DND-41 (cell line): ENCODE measurements at regions not wholly inside any gene's neighbourhood (a gene's known extent, or its start where the extent isn't known, plus 50 kb on each side); places are given as distances from the start of the nearest gene placed in this dataset.

Experiments used
- ATAC-seq: fragments of 200-7000 bp; cut with Tn5 transposase; 3 replicates; pipeline ENCODE4 v1.9.1; 2021; ENCODE audit warnings: low read depth; ENCODE audit not compliant: insufficient read depth
- DNase-seq: peaks from one replicate; pipeline ENCODE4 v3.0.0-alpha.2; 2020
- H2AFZ ChIP-seq: 2 replicates; pipeline ENCODE4 v1.6.0; 2012; ENCODE audit warnings: low read depth, low read length
- H3K27ac ChIP-seq: 2 replicates; pipeline ENCODE4 v1.5.1; 2012; ENCODE audit warnings: low read length, inconsistent platforms
- H3K27me3 ChIP-seq: fragments of 200-600 bp; sonication (generic); 2 replicates; pipeline ENCODE4 v1.6.0; 2012; ENCODE audit warnings: low read length, mild to moderate bottlenecking, inconsistent platforms; ENCODE audit not compliant: insufficient read depth, poor library complexity
- H3K36me3 ChIP-seq: 2 replicates; pipeline ENCODE4 v1.5.1; 2012; ENCODE audit warnings: low read length, inconsistent platforms; ENCODE audit not compliant: insufficient read depth
- H3K4me1 ChIP-seq: 2 replicates; pipeline ENCODE4 v1.5.1; 2012; ENCODE audit warnings: mild to moderate bottlenecking, low read length; ENCODE audit not compliant: insufficient read depth
- H3K4me2 ChIP-seq: 2 replicates; pipeline ENCODE4 v1.6.0; 2012; ENCODE audit warnings: mild to moderate bottlenecking, moderate library complexity, low read length, inconsistent platforms; ENCODE audit not compliant: insufficient read depth
- H3K4me3 ChIP-seq, 2 experiments: fragments of 200-600 bp in 1 of 2; shearing (Covaris generic) in 1 of 2; 2 replicates each; pipeline ENCODE4 v1.5.1; 2012 to 2016; ENCODE audit warnings: inconsistent platforms in 2 of 2, low read length in 2 of 2, mild to moderate bottlenecking in 2 of 2, low read depth in 1 of 2, moderate library complexity in 1 of 2
- H3K79me2 ChIP-seq: 2 replicates; pipeline ENCODE4 v1.6.0; 2012; ENCODE audit warnings: low read length, inconsistent platforms; ENCODE audit not compliant: insufficient read depth
- H3K9ac ChIP-seq: 2 replicates; pipeline ENCODE4 v1.6.0; 2012; ENCODE audit warnings: low read depth, mild to moderate bottlenecking, inconsistent platforms, low read length, moderate library complexity
- H3K9me3 ChIP-seq: 2 replicates; pipeline ENCODE4 v1.5.1; 2012; ENCODE audit warnings: low read length, moderate library complexity, mild to moderate bottlenecking, inconsistent platforms; ENCODE audit not compliant: insufficient read depth, severe bottlenecking
- H4K20me1 ChIP-seq: 2 replicates; pipeline ENCODE4 v1.6.0; 2012; ENCODE audit warnings: low read length; ENCODE audit not compliant: insufficient read depth
- EZH2 ChIP-seq: IDR thresholded peaks from 3 replicates; pipeline ENCODE4 v1.6.1; 2012; ENCODE audit warnings: borderline replicate concordance, low read depth, mild to moderate bottlenecking, moderate library complexity, low read length, inconsistent platforms; ENCODE audit not compliant: severe bottlenecking
- TF ChIP-seq, protein P1 (sequence below): IDR thresholded peaks from 2 replicates; pipeline ENCODE4 v1.5.1; 2012; ENCODE audit warnings: borderline replicate concordance, low read length, moderate library complexity, mild to moderate bottlenecking; ENCODE audit not compliant: poor library complexity, severe bottlenecking; ENCODE audit errors: extremely low read depth

DNA sequence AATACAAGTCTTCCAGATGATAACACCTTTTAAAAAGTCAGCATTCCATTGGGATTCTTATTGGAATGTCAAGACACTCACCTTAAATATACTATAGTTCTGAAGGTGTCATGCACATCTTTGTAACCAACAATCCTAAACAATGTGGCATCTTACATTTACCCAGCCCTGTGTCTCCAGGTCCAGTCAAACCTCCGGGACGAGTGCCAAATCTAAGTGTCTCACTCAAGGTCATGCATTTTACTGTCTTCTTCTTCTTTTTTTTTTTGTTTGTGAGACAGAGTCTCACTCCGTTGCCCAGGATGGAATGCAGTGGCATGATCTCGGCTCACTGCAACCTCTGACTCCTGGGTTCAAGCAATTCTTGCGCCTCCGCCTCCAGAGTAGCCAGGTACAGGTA lies 206.9 kb upstream of the FAM98A start:
- no peaks in the 10 kb centered on the region for H3K79me2 ChIP-seq
- no peaks in the 10 kb centered on the region for H4K20me1 ChIP-seq
- DNase-seq (no peak), ATAC-seq (no peak)
- H3K9ac ChIP-seq = no peak overlapping the region
- no peak overlapping the region for H3K4me3 ChIP-seq
- no peaks in the 10 kb centered on the region for H3K4me1 ChIP-seq
- TF ChIP-seq, protein P1, sequence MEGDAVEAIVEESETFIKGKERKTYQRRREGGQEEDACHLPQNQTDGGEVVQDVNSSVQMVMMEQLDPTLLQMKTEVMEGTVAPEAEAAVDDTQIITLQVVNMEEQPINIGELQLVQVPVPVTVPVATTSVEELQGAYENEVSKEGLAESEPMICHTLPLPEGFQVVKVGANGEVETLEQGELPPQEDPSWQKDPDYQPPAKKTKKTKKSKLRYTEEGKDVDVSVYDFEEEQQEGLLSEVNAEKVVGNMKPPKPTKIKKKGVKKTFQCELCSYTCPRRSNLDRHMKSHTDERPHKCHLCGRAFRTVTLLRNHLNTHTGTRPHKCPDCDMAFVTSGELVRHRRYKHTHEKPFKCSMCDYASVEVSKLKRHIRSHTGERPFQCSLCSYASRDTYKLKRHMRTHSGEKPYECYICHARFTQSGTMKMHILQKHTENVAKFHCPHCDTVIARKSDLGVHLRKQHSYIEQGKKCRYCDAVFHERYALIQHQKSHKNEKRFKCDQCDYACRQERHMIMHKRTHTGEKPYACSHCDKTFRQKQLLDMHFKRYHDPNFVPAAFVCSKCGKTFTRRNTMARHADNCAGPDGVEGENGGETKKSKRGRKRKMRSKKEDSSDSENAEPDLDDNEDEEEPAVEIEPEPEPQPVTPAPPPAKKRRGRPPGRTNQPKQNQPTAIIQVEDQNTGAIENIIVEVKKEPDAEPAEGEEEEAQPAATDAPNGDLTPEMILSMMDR = no peak
- no peak for TF ChIP-seq EZH2
- H3K27ac ChIP-seq = no peak overlapping the region
- no peak overlapping the region for H3K4me2 ChIP-seq
- H3K27me3 ChIP-seq = no peaks in the 10 kb centered on the region
- H3K36me3 ChIP-seq = no peaks in the 10 kb centered on the region
- H3K9me3 ChIP-seq = no peaks in the 10 kb centered on the region
- H2AFZ ChIP-seq = no peak overlapping the region

DNA sequence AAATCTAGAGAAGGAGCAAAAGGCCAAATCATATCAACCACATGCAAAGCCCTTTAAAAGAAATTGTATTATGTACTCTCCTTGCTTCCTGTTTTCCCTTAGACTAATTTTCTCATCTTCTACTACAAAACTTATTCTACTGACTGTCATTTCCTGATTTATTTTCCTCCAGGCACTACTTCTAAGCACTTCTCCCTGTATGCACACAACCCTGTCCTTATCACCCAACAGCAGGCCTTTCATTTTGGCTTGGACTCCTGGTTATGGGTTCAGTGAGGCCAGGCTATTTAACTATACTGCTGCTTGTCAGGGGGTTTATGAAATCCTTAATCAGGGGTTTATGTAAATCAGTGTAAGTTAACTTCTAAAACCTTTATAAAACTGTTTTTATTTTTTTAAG lies 205.1 kb upstream of the FAM98A start:
- Histone ChIP-seq H4K20me1 (no peaks in the 10 kb centered on the region), H3K36me3 (no peaks in the 10 kb centered on the region), H3K4me1 (no peaks in the 10 kb centered on the region), H3K79me2 (no peaks in the 10 kb centered on the region), H3K9ac (no peak overlapping the region), H3K4me2 (no peak overlapping the region), H3K27me3 (no peaks in the 10 kb centered on the region), H3K27ac (no peak overlapping the region), H3K4me3 (no peak overlapping the region), H3K9me3 (no peaks in the 10 kb centered on the region), H2AFZ (no peak overlapping the region)
- no peak for ATAC-seq
- TF ChIP-seq, protein P1 = no peak
- TF ChIP-seq EZH2 = no peak
- no peak for DNase-seq

DNA sequence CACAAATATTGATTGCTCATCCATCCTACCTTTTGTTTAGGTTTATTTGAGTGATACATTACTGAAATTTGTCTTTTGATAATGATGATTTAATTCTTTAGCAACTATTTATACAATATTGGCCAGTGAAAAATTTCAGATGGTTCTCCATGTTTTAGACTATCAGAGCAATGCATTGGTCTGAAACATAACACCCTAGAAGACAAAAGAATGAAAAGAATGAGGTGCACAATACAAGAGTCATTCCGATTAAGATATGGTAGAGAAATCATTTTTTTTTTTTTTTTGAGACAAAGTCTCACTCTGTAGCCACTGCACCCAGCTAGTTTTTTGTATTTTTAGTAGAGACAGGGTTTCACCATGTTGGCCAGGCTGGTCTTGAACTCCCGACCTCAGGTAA lies 197.4 kb upstream of the FAM98A start:
- no peaks in the 10 kb centered on the region for H4K20me1 ChIP-seq
- no peaks in the 10 kb centered on the region for H3K9me3 ChIP-seq
- no peak for TF ChIP-seq EZH2
- TF ChIP-seq, protein P1 = no peak
- no peak overlapping the region for H3K4me2 ChIP-seq
- H2AFZ ChIP-seq = no peak overlapping the region
- no peak overlapping the region for H3K27ac ChIP-seq
- H3K79me2 ChIP-seq = no peaks in the 10 kb centered on the region
- no peaks in the 10 kb centered on the region for H3K4me1 ChIP-seq
- no peaks in the 10 kb centered on the region for H3K27me3 ChIP-seq
- no peaks in the 10 kb centered on the region for H3K36me3 ChIP-seq
- no peak overlapping the region for H3K4me3 ChIP-seq
- no peak for DNase-seq
- ATAC-seq = no peak
- H3K9ac ChIP-seq = no peak overlapping the region

DNA sequence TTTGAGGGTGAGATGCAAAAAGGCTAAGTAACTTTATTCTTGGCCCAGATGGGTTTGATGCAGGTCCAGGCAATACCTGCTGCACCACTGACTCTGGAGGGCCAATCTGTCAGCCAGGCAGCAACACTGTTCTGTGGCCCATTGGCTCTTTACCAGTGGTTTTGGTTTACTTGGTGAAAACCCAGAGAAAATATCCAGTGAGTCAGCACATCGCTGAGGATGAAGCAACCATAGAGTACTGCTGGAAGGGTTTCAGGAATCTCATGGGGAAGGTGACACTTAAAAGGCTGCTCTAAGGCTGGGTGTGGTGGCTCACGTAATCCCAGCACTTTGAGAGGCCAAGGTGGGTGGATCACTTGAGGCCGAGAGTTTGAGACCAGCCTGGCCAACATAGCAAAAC lies 192.5 kb upstream of the FAM98A start:
- H3K4me1 ChIP-seq = no peaks in the 10 kb centered on the region
- H4K20me1 ChIP-seq = no peaks in the 10 kb centered on the region
- no peak for TF ChIP-seq EZH2
- TF ChIP-seq, protein P1 = no peak
- no peak for DNase-seq
- no peak overlapping the region for H3K4me2 ChIP-seq
- no peak for ATAC-seq
- H2AFZ ChIP-seq = no peak overlapping the region
- H3K79me2 ChIP-seq = no peaks in the 10 kb centered on the region
- H3K9ac ChIP-seq = no peak overlapping the region
- no peak overlapping the region for H3K4me3 ChIP-seq
- no peaks in the 10 kb centered on the region for H3K27me3 ChIP-seq
- H3K27ac ChIP-seq = no peak overlapping the region
- no peaks in the 10 kb centered on the region for H3K36me3 ChIP-seq
- H3K9me3 ChIP-seq = no peaks in the 10 kb centered on the region
